Ishikawa (cell line): ENCODE measurements at regions not wholly inside any gene's neighbourhood (a gene's known extent, or its start where the extent isn't known, plus 50 kb on each side); places are given as distances from the start of the nearest gene placed in this dataset.

ENCODE experiments used
- EP300 ChIP-seq: IDR thresholded peaks from 2 replicates; pipeline ENCODE4 v1.6.1; 2012; ENCODE audit warnings: borderline replicate concordance
- ZBTB7A ChIP-seq: IDR thresholded peaks from 2 replicates; pipeline ENCODE4 v1.6.1; 2012; ENCODE audit warnings: low read depth
- TF ChIP-seq, protein P1 (sequence below): IDR thresholded peaks from 2 replicates; pipeline ENCODE4 v1.6.1; 2012; ENCODE audit warnings: low read depth, mild to moderate bottlenecking

DNA sequence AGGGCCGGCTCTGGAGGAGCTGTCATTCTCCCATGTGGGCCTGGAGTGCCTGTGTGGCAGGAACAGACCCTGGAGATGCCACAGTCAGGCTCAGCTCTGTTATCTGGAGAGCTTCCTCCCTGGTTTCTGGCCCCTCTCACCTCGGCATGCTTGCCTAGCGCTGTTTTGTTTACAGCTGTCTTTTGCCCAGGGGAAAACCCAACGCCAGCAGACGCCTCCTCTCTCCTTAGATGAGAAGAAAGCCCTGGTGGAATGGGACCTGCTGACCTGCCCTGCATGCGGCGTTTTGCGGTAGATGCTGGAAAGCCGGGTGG lies 104.9 kb downstream of the CRYAA start:
- TF ChIP-seq, protein P1, sequence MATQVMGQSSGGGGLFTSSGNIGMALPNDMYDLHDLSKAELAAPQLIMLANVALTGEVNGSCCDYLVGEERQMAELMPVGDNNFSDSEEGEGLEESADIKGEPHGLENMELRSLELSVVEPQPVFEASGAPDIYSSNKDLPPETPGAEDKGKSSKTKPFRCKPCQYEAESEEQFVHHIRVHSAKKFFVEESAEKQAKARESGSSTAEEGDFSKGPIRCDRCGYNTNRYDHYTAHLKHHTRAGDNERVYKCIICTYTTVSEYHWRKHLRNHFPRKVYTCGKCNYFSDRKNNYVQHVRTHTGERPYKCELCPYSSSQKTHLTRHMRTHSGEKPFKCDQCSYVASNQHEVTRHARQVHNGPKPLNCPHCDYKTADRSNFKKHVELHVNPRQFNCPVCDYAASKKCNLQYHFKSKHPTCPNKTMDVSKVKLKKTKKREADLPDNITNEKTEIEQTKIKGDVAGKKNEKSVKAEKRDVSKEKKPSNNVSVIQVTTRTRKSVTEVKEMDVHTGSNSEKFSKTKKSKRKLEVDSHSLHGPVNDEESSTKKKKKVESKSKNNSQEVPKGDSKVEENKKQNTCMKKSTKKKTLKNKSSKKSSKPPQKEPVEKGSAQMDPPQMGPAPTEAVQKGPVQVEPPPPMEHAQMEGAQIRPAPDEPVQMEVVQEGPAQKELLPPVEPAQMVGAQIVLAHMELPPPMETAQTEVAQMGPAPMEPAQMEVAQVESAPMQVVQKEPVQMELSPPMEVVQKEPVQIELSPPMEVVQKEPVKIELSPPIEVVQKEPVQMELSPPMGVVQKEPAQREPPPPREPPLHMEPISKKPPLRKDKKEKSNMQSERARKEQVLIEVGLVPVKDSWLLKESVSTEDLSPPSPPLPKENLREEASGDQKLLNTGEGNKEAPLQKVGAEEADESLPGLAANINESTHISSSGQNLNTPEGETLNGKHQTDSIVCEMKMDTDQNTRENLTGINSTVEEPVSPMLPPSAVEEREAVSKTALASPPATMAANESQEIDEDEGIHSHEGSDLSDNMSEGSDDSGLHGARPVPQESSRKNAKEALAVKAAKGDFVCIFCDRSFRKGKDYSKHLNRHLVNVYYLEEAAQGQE: no peak
- TF ChIP-seq EP300: no peak
- no peak for TF ChIP-seq ZBTB7A
